ENCODE measurements at regions not wholly inside any gene's neighbourhood (a gene's known extent, or its start where the extent isn't known, plus 50 kb on each side); places are given as distances from the start of the nearest gene placed in this dataset.

- H3K23me2 ChIP-seq (ENCODE audit: insufficient read length, low read depth, low read length, poor library complexity, severe bottlenecking): peaks cover 8% of the 10 kb centered on the region
- H3K79me1 ChIP-seq (ENCODE audit: insufficient read depth, low read depth, low read length, poor library complexity, severe bottlenecking): no peaks in the 10 kb centered on the region
- H2AFZ ChIP-seq (ENCODE audit: low read length): no peak overlapping the region
- H2BK12ac ChIP-seq (ENCODE audit: insufficient read length, low read depth, low read length): no peak overlapping the region
- no peak overlapping the region for H3K56ac ChIP-seq (ENCODE audit: insufficient read length, low read depth, low read length)
- Mint-ChIP-seq H3K27ac (no peak overlapping the region; a peak in 1 of 7 replicates), H3K9me3 (peaks cover 0 to 2% of the 10 kb centered on the region in 2 experiments; a peak in 2 of 5 replicates), H3K4me3 (no peak overlapping the region), H3K36me3 (ENCODE audit: insufficient read depth in 1 of 3, low read depth in 3 of 3) (no peaks in the 10 kb centered on the region), H3K4me1 (peaks cover 26% of the 10 kb centered on the region in 2 experiments), H3K27me3 (ENCODE audit: low read depth) (peaks cover 87% of the 10 kb centered on the region)
- no peaks in the 10 kb centered on the region for H3K79me2 ChIP-seq (ENCODE audit: insufficient read depth, low read length)
- H2BK5ac ChIP-seq (ENCODE audit: insufficient read length, low read length): no peak overlapping the region
- no peak overlapping the region for H3K14ac ChIP-seq (ENCODE audit: insufficient read depth, low read length)
- no peak overlapping the region for H2AK5ac ChIP-seq (ENCODE audit: insufficient read length, low read length)
- no peaks in the 10 kb centered on the region for H3K9me3 ChIP-seq (ENCODE audit: control insufficient read depth, low read depth, low read length)
- no peak overlapping the region for H3K9ac ChIP-seq (ENCODE audit: extremely low read depth, insufficient read length, low read length)
- H3K27ac ChIP-seq (ENCODE audit: insufficient read length, low read depth, low read length): no peak overlapping the region
- TF ChIP-seq CTCF (conservative IDR thresholded peaks at IDR 0.05): no peak
- no CpG with 5 or more reads among the region's 15 CpGs for WGBS (ENCODE audit: extremely low coverage, insufficient read length, low lambda C conversion rate)
- peaks cover 5% of the 10 kb centered on the region; the same call in 1 of the 2 replicates for H3K4me1 ChIP-seq (ENCODE audit: insufficient read depth, low read length)
- H3K4me2 ChIP-seq (ENCODE audit: insufficient read depth, insufficient read length, low read length): no peak overlapping the region
- no peak overlapping the region for H4K8ac ChIP-seq (replicated peaks; ENCODE audit: insufficient read length, low read depth, low read length)
- no peak overlapping the region for H3K23ac ChIP-seq (ENCODE audit: insufficient read length, low read depth, low read length)
- no peaks in the 10 kb centered on the region for H4K20me1 ChIP-seq (ENCODE audit: control insufficient read depth, insufficient read depth, insufficient read length)
- H3K4ac ChIP-seq (ENCODE audit: low read depth, low read length): no peak overlapping the region
- no peak overlapping the region for H2BK20ac ChIP-seq (ENCODE audit: low read depth, low read length, poor library complexity, severe bottlenecking)
- H2BK120ac ChIP-seq (ENCODE audit: low read depth, low read length, poor library complexity, severe bottlenecking): no peak overlapping the region
- no peak overlapping the region for H3K18ac ChIP-seq (ENCODE audit: insufficient read length, low read depth, low read length)
- H4K91ac ChIP-seq (ENCODE audit: insufficient read length, low read depth, low read length): no peak overlapping the region
- no peak for DNase-seq
- no peak overlapping the region for H3T11ph ChIP-seq (ENCODE audit: low read length)
- no peak overlapping the region for H2BK15ac ChIP-seq (ENCODE audit: low read depth, low read length)
- no peak overlapping the region for H4K5ac ChIP-seq (ENCODE audit: insufficient read length, low read depth, low read length)
- H3K27me3 ChIP-seq (ENCODE audit: insufficient read depth, low read length): peaks cover 9% of the 10 kb centered on the region
Observed at GRCh38 chr13:44309794-44310757, 63.5 kb upstream of the SERP2 start.

Measured in H9 (cell line).